ENCODE measurements at regions not wholly inside any gene's neighbourhood (a gene's known extent, or its start where the extent isn't known, plus 50 kb on each side); places are given as distances from the start of the nearest gene placed in this dataset.

DNA sequence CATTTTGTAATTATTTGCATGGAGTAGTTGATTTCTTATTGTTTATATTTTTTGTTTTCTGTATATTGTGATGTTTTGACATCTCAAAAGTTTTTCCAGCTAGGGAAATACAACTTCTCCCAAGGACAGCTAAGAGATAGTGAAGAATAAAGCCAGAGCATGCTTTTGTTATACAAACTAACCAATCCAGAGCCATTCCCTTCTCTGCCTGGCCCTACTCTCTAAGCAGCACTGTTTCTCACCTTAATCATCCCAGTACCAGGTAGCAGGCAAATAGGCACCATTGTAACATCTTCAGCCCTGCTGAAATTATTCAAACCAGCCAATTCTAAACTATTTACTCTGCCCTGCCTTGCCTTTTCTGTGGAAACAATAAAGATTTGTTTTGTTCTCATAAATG, 1063.4 kb upstream of the CHAC2 start:
- no peak for ATAC-seq (ENCODE audit: low FRiP score)
- DNase-seq (ENCODE audit: low spot score): no peak
- TF ChIP-seq CTCF (IDR thresholded peaks at IDR 0.05): no peak

GRCh38 chr2:52703004-52703403, 1064.6 kb upstream of the CHAC2 start:
- TF ChIP-seq CTCF (IDR thresholded peaks at IDR 0.05): no peak
- no peak for DNase-seq (ENCODE audit: low spot score)
- ATAC-seq (ENCODE audit: low FRiP score): no peak

GRCh38 chr2:52698408-52698807, 1069.2 kb upstream of the CHAC2 start:
- no peak for TF ChIP-seq CTCF (IDR thresholded peaks at IDR 0.05)
- no peak for ATAC-seq (ENCODE audit: low FRiP score)
- no peak for DNase-seq (ENCODE audit: low spot score)

DNA sequence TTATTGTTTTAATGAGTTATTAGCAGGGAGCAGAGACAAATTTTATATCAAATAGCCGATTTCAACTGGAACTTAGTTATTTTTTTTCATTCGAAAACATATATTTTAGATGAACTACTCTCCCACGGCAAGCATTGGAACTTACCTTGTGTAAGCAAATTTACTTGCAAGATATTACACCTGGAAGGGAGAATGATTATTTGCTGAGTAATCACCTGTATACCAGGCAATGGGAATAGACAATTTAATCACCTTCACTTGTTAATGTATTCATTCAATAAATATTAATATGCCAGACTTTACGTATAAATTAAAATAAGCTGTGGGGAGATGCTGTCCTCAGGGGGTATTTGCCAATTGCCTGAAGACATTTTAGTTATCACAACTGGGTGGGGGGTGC, 1069.9 kb upstream of the CHAC2 start:
- no peak for ATAC-seq (ENCODE audit: low FRiP score)
- no peak for TF ChIP-seq CTCF (IDR thresholded peaks at IDR 0.05)
- DNase-seq (ENCODE audit: low spot score): no peak

DNA sequence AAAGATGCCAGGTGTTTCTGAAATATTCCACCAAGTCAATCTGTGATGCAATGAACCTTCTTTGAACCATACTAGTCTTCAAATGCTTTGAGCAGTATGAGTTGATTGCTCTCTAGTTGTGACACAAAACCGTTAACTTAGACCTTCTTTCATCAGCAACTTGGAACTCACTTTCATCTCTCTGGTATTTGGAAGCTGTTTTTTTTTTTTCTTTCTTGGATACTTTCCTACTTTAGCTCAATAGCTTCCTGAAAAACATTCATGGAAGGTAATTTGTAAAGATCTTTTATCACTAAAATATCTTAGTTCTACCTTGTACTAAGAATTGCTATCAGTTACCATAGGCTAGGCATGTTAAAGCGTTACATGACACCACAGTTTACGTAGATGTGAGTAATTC, 1071.9 kb upstream of the CHAC2 start:
- DNase-seq (ENCODE audit: low spot score) (no peak), ATAC-seq (ENCODE audit: low FRiP score) (no peak)
- TF ChIP-seq CTCF (IDR thresholded peaks at IDR 0.05): no peak

- no peak for ATAC-seq (ENCODE audit: low FRiP score)
- no peak for TF ChIP-seq CTCF (IDR thresholded peaks at IDR 0.05)
Measured at GRCh38 chr2:52686935-52687334, 1080.7 kb upstream of the CHAC2 start.

GRCh38 chr2:52676056-52676455, 1091.5 kb upstream of the CHAC2 start:
- TF ChIP-seq CTCF (IDR thresholded peaks at IDR 0.05): no peak
- ATAC-seq (ENCODE audit: low FRiP score): no peak

More at GRCh38 chr2:52686935-52687334, 1080.7 kb upstream of the CHAC2 start:
- no peak for DNase-seq (ENCODE audit: low spot score)

More at GRCh38 chr2:52676056-52676455, 1091.5 kb upstream of the CHAC2 start:
- no peak for DNase-seq (ENCODE audit: low spot score)

Data from omental fat pad (tissue), 3 donors.